H1 (cell line): ENCODE measurements at regions not wholly inside any gene's neighbourhood (a gene's known extent, or its start where the extent isn't known, plus 50 kb on each side); places are given as distances from the start of the nearest gene placed in this dataset.

Experiments
- BCL11A ChIP-seq, 2 experiments: IDR thresholded peaks; one replicate each; pipeline ENCODE4 v1.6.1; 2011; ENCODE audit warnings: low read depth in 2 of 2, low read length in 2 of 2, mild to moderate bottlenecking in 2 of 2
- CBX5 ChIP-seq: fragments of 300-800, 300-1000 bp; sonication (generic); IDR thresholded peaks from 2 replicates; pipeline ENCODE4 v1.7.1; 2016; ENCODE audit warnings: antibody characterized with exemption, low read length, low read depth
- CHD1 ChIP-seq: IDR thresholded peaks from 2 replicates; pipeline ENCODE4 v1.6.1; 2012; ENCODE audit warnings: low read depth, low read length, improper control_type of control experiment
- CREB1 ChIP-seq: IDR thresholded peaks from 2 replicates; pipeline ENCODE4 v1.6.1; 2012; ENCODE audit warnings: inconsistent platforms
- EZH2 ChIP-seq: fragments of 200-600 bp; sonication (generic); IDR thresholded peaks from 2 replicates; pipeline ENCODE4 v1.7.1; 2012; ENCODE audit warnings: low read depth, mild to moderate bottlenecking, moderate library complexity, low read length, inconsistent platforms; ENCODE audit not compliant: severe bottlenecking
- GABPA ChIP-seq: IDR thresholded peaks from 2 replicates; pipeline ENCODE4 v1.6.1; 2011; ENCODE audit warnings: mild to moderate bottlenecking, low read length, moderate library complexity, borderline replicate concordance; ENCODE audit not compliant: insufficient read depth
- JUN ChIP-seq: IDR thresholded peaks from 2 replicates; pipeline ENCODE4 v1.6.1; 2011; ENCODE audit warnings: low read depth, mild to moderate bottlenecking, improper control_type of control experiment, low read length
- POLR2AphosphoS5 ChIP-seq: IDR thresholded peaks from 2 replicates; pipeline ENCODE4 v1.6.1; 2011; ENCODE audit warnings: low read depth, low read length
- RNF2 ChIP-seq: fragments of 200-900, 300-1000 bp; sonication (generic); IDR thresholded peaks from 2 replicates; pipeline ENCODE4 v1.7.1; 2016; ENCODE audit warnings: borderline replicate concordance, low read depth, mild to moderate bottlenecking, antibody characterized with exemption, low read length; ENCODE audit not compliant: poor library complexity, severe bottlenecking; ENCODE audit errors: missing control alignments
- SIN3A ChIP-seq, 2 experiments: IDR thresholded peaks in 1 of 2; conservative IDR thresholded peaks in 1 of 2; 2 replicates each; pipeline ENCODE4 v1.6.1; 2011 to 2012; ENCODE audit warnings: low read length in 2 of 2, improper control_type of control experiment in 1 of 2, low read depth in 1 of 2, mild to moderate bottlenecking in 1 of 2
- SIX5 ChIP-seq: IDR thresholded peaks from 2 replicates; pipeline ENCODE4 v1.6.1; 2011; ENCODE audit warnings: mild to moderate bottlenecking, low read depth, low read length
- SUZ12 ChIP-seq: fragments of 200-600 bp; sonication (generic); IDR thresholded peaks from 2 replicates; pipeline ENCODE4 v1.6.1; 2012; ENCODE audit warnings: mild to moderate bottlenecking, inconsistent platforms, low read length, moderate library complexity, mixed read lengths
- TF ChIP-seq, protein P1 (sequence below), 3 experiments: IDR thresholded peaks; 1 replicate in 2 of 3; 2 replicates in 1 of 3; pipeline versions ENCODE4 v1.5.1 to v1.6.1; 2011; ENCODE audit warnings: low read length in 3 of 3, mild to moderate bottlenecking in 3 of 3, inconsistent platforms in 2 of 3, low read depth in 1 of 3, moderate library complexity in 1 of 3; ENCODE audit not compliant: insufficient read depth in 1 of 3; ENCODE audit errors: control extremely low read depth in 1 of 3

DNA sequence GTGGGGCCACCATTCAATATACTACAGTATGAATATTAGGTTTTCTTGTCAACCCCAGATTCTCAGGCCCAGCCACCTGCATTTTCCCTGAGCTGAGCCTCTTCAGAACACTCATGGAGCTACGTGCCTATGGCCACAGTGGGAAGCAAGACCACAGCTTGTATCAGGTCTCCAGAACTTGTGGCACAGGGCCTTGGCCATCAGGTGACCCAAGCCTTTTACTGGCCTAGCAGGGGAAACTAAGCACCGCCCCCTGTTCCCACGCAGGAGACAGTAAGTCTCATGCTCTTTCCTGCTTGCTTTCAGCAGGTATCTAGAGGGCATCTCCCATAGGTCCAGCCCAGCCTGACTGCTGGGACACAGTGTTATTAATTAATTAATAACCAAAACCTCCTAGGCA, 138.4 kb upstream of the MAMLD1 start:
- TF ChIP-seq CBX5 = no peak
- no peak for TF ChIP-seq BCL11A (IDR thresholded peaks at IDR 0.05; ENCODE audit: low read depth in 2 of 2, low read length in 2 of 2)
- TF ChIP-seq SUZ12 = no peak
- TF ChIP-seq GABPA = no peak
- TF ChIP-seq, protein P1, sequence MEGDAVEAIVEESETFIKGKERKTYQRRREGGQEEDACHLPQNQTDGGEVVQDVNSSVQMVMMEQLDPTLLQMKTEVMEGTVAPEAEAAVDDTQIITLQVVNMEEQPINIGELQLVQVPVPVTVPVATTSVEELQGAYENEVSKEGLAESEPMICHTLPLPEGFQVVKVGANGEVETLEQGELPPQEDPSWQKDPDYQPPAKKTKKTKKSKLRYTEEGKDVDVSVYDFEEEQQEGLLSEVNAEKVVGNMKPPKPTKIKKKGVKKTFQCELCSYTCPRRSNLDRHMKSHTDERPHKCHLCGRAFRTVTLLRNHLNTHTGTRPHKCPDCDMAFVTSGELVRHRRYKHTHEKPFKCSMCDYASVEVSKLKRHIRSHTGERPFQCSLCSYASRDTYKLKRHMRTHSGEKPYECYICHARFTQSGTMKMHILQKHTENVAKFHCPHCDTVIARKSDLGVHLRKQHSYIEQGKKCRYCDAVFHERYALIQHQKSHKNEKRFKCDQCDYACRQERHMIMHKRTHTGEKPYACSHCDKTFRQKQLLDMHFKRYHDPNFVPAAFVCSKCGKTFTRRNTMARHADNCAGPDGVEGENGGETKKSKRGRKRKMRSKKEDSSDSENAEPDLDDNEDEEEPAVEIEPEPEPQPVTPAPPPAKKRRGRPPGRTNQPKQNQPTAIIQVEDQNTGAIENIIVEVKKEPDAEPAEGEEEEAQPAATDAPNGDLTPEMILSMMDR (IDR thresholded peaks at IDR 0.05; ENCODE audit: control extremely low read depth in 1 of 3, insufficient read depth in 1 of 3, low read depth in 1 of 3, low read length in 3 of 3) = no peak
- TF ChIP-seq CHD1 = no peak
- TF ChIP-seq SIX5 = no peak
- TF ChIP-seq SIN3A (conservative IDR thresholded peaks at IDR 0.05 in 1 of 2, IDR thresholded peaks at IDR 0.05 in 1 of 2; ENCODE audit: low read depth in 1 of 2, low read length in 2 of 2) = no peak
- no peak for TF ChIP-seq POLR2AphosphoS5
- TF ChIP-seq RNF2 = no peak
- TF ChIP-seq EZH2 = no peak
- TF ChIP-seq JUN = no peak
- no peak for TF ChIP-seq CREB1
